AG08395 (cell line): ENCODE measurements at regions not wholly inside any gene's neighbourhood (a gene's known extent, or its start where the extent isn't known, plus 50 kb on each side); places are given as distances from the start of the nearest gene placed in this dataset.

Experiments used
- DNase-seq: peaks from one replicate; pipeline ENCODE4 v3.0.0; 2012; ENCODE audit warnings: mixed read lengths, low spot score

DNA sequence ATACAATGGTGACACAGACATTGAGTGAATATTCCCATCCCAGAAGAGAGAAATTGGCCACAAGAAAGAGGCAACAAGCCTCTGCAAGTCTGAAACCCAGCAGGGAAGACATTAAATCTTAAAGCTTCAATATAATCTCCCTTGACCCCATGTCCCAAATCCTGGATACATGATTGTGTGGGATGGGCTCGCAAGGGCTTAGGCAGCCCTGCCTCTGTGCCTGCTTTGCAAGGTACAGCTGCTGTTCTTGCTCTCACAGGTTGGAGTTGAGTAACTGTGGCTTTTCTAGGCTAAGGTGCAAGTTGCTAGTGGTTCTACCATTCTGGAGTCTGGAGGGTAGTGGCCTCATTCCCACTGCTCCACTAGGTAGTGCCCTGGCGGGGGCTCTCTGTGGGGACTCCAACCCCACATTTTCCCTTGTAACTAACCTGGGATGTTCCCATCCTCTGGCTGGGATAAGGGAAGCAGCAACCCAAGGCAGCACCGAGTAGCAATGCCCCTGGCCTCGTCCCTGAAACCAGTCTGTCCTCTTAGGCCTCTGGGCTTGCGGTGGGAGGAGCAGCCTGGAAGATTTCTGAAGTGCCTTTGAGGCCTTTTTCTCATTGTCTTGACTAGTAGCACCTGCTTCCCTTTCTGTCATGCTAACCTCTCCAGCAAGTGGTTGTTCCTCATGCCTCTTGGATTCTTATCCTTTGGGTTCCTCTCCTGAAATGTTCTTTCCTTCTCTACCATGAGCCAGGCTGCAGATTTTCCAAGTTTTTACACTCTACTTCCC lies 90.0 kb downstream of the FAM174B start:
- no peak for DNase-seq

DNA sequence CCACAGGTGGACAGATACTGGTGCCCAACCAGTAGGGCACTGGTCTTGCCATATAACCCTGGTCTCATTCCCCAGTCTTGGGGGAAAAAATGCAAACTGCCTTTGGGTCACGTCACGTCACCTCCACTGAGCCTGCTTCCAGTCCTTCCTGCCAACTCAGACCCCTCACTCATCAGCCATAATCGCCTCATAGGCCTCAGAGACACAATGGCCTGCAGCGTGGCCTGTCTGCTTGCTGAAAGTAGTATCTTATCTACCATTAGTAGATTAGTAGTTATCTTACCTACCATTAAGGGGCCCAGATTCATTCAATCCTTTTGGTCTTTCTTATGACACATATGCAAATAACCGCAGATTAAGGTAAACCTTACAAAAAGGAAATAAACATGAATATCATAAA lies 93.8 kb downstream of the FAM174B start:
- no peak for DNase-seq

DNA sequence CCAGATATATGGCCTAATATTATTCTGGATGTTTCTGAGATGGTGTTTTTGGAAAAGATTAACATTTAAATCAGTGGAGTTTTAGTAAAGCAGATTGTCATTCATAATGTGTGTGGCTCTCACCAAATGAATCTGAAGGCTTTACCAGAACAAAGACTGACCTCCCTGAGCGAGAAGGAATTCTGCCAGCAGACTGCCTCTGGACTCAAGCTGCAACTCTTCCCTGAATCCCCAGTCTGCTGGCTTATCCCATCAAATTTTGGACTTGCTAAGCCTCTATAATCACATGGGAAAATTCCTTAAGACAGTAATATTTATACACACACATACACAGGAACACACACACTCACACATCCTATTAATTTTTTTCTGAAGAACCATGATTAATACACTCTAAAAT lies 102.3 kb downstream of the FAM174B start:
- no peak for DNase-seq

DNA sequence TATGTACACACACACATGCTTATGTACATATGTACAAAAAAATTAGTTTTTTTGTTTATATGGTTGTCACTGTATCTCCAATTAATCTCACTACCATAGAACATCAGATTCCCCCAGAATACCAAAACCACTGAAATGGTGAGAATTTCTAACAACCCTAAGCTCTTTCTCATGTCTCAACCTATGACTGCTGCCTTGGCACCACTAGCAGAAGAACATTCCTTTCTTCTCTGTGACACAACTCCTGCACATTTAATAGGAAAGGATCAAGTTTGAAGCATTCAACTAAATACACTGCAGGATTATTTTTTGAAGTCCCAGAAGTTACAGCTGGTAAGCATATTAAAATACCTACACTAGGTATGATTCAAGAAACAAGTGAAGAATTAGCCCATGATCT lies 109.6 kb downstream of the FAM174B start:
- peak; percentile 24 for DNase-seq

DNA sequence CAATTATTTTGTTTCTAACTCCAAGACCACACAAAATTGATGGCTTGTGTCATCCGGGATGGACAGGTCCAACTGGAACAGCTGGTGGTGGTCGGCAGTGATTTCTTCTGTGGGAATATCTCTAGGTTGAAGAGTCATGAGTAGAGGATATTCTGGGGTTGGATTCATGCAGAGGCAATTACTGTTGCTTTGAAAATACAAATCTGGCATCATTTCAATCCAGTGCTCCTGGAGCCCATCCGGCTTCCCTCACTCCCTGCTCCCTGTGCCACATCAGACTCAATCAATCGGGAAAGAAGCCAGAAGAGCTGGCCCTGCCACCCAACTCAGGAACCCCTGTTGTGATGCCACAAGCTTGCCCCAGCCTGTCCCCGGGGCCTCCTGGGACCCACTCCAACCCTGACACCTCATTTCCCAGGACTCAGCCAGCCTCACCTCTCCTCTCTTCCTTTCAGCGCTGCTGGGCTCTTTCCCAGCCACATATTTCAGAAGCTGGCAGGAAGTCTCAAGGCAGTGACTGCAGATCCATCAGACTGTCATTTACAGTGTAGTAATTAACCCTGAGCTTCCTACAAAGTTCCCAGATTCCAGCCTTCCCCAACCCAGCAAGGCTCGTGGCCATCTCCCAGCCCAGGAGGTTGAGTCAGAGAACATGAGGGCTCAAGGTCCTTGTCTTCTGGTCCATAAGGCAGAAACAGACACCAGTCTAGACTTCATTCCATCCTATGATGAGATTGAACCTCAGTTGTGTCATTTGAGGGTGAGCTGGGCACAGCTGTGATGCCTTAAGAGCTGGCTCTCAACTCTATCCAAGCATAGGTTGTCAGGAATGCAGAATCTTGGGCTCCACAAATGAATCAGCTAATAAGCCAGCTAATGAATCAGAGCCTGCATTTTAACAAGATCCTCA lies 114.0 kb downstream of the FAM174B start:
- peak; percentile 31 for DNase-seq

DNA sequence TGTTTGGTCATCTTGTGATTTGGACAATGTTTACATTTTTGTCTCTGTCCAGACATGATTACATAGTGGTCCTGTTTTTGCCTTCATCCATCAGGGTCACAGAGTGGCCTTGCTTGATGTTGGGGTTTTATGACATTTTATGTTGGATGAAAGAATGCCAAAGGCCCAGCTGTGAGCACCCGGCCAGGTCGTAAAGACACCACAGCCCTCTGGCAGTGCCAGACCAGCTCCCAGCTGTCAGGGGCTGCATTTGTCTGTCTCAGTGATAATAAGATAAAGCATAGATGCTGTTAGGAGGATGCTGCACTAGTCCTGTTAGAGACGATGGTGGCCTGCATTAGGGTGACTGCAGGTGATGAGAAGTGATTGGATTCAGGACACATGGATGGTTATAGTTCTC lies 117.5 kb downstream of the FAM174B start:
- no peak for DNase-seq

DNA sequence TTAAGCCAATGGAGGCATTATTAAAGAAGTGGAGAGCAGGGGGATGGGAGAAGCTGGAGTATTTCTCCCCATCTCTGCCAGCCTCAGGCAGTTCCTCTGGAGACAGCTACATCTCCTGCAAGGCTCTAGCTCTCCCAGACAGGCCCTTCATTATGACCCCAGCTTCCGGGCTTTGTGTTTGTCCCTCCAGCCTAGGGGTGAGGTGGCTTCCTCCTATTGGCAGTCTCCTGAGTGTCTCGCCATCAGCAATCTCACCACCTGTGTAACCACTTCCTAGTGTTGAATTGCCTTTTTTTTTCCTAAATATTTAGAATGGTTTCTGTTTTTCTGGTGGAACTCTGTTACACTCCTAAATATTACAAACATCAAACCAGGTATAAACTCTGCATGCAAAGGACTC lies 122.3 kb downstream of the FAM174B start:
- no peak for DNase-seq

DNA sequence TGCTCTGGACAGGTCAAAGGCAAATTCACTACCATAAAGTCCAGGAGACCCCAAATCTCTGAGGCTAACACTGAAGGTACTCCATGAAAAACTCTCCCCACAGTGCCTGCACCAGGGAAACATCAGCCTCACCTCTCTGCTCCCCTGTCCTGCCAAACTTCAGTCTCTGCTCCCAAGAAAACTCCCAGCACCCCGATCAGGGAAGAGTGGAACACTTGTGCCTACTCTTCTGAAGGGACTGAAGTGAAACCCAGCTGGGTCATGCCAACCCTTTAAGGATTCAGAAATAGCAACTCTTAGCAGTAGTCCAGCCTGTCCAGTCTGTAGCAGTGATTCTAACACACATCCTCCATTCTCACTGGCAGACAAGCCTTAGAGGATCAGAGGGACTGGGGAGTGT lies 124.2 kb downstream of the FAM174B start:
- no peak for DNase-seq

DNA sequence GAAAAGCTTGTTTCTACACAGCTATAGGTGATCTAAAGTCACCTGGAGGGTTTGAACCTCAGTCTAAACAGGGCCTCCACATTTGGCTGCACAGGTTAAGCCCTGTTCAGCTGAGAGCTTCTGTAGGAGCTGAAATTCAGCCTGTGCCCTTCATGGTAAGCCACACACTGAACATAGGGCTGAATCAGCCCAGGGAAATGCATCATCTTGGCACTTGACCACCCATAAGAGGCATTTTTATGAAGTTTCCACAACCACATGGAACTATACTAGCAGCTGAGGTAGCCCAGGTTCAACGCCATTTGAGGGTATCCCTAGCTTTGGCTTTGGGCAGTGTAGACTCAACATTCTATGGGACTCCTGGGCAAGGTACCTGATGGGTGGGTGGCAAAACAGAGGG lies 126.8 kb downstream of the FAM174B start:
- DNase-seq, result no peak

DNA sequence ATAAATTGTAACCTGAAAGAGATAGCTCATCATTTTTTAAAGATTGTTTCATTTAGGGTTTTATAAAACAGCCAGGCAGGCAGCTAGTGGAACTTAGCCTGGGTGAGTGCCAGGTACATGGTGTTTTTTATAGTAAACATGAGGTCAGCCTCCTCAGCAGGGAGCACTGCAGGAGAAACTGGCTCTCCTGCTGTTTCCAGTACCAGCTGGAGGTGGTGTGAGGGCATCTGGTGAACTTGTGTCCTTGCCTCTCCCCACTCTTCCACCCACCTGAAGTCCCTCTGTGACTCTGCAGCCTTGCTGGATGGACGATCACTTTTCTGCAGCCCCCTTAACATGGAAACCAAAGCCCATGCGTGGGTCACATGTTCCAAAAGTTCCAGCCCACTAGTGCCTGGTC lies 128.4 kb downstream of the FAM174B start:
- no peak for DNase-seq

DNA sequence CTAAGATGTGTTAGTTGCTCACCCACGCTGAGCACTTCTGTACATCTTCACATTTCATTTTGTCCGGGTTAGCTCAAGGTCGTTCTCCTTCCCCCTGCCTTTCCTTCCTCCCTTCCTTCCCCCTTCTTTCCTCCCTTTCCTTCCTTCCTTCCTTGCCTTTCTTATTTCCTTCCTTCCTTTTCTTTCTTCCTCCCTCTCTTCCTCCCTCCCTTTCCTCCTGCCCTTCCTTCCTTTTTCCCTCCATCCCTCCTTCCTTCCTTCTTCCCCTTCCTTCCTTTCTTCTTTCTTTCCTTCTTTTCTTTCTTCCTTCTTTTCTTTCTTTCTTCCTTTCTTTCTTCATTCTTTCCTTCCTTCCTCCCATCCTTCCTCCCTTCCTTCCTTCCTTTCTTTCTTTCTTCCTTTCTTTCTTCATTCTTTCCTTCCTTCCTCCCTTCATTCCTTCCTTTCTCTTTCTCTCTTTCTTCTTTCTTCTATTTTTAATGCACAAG lies 129.8 kb downstream of the FAM174B start:
- no peak for DNase-seq

DNA sequence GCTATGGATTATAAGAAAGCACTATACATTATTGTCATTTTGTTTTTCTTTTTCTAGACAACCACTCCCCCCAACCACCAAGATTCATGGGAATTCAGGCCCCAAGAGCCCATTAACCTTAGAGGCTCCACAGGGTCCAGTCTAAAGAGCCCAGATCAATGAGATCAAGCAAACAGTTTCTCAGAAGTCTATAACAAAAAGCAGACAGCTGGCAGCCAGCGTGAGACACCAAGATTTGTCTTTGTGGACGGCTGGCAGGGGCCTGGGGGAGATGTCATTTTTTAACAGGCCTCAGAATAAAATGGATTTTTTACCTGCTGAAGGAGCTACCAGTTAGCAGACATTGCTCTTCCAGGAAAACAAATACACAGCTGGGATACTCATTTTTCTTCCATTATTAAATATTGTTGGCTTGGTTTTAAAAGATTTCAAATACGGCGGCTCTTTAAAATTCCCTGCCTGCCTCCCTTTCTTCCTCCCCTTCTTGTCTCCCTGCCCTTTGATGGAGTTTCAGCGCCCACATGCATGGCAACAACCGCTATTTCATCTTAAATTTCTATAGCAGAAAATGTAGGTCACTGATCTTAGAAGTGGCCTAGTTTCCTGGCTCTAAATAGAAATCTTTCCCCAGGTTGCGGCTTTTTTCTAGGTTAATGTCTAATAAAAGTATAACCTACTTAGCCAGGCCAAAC lies 130.6 kb downstream of the FAM174B start:
- DNase-seq, result no peak

DNA sequence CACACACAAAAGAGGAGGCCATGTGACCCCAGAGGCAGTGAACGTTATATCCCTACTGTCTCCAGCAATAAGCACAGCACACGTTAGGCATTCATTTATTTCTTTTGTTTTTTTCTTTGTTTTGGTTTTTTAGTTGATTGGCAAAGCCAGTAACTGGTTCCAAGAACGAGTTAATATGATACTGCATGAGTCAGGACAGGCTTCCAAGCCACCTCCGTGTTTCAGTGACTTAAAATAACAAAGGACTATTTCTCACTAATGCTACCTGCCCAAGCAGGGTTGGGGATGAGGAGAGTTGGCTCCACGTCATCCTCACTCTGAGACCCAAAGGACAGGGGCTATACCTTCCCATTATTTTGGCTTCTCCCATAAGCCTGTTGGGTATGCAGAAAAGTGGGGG lies 130.5 kb downstream of the ST8SIA2 start:
- DNase-seq, result no peak

DNA sequence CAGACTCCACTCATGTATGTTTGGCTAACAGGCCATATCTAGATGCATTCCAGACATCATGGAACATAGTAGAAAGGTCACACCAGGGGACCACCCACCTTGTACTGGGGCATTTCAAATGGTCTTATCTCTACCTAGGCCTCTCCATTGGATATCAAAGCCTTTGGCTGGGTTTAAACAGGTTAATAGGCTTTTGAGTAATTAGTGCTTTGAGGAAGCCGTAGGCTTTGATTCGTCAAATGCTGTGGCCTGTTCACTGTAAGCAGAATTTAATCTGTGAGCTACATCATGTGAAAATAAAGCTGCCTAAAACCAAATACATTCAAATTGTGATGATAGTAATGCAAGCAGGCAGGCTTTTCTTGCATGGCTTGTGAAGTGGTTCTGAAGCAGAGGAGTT lies 129.5 kb downstream of the ST8SIA2 start:
- no peak for DNase-seq

DNA sequence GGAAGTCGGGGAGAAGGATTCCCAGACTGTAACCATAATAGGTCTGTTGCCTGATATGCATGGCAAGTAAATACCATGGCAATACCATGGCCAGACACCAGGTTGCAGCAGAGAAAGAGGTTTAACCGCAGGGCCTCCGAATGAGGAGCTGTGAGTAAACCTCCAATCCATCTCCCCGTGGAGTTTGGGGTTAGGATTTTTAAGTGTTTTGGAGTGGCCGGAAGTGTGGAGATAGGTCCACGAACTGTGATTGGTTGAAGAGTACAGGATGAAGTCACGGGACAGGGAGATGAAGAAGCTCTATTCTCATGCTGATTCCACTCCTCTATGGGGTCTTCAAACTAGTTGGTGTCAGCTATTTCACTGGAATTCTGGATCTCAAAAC lies 127.9 kb downstream of the ST8SIA2 start:
- peak; percentile 87 for DNase-seq

DNA sequence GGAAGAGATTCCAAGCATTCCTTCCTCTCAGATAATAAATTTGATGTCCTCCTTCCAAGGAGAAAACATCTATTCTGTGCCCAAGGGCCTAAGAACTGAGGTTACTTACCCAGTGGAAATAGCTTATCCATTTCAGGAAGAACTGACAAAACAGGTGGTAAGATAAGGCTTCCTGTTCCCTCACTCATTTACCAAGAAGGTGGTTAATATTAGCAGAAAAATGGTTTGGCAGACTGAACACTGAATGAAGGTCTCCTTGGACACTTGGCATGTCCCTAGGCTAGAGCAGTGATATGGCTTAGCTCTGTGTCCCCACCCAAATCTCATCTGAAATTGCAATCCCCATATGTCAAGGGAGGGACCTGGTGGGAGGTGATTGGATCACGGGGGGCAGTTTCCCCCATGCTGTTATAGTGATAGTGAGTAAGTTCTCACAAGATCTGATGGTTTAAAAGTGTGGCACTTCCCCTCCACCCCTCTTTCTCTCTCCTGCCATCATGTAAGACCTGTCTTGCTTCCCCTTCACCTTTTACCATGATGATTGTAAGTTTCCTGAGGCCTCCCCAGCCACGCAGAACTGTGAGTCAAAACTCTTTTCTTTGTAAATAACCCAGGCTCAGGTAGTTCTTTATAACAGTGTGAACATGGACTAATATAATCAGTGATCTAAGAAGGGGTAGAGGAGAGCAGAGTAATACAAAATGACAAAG lies 127.4 kb downstream of the ST8SIA2 start:
- DNase-seq, result no peak

DNA sequence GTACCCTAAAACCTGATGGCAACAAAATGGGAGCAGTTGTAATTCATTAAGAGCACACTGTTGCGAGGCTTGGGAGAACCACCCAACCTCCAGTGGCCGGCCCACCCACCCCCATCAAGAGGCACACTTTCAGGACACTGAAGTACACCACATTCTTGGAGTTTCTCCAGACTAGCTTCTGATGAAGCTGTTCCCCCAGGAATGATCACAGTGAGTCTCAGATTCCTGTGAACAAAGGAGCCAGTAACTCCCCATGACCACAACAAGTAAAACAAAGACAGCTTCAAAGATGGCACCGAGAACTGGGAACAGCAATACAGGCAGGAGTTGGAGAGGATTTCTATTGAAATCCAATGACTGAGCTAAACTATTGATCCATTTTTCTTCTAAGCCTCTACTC lies 126.0 kb downstream of the ST8SIA2 start:
- DNase-seq, result no peak
